Heart right ventricle (tissue), 16 donors: ENCODE measurements at regions not wholly inside any gene's neighbourhood (a gene's known extent, or its start where the extent isn't known, plus 50 kb on each side); places are given as distances from the start of the nearest gene placed in this dataset.

ENCODE experiments used
- ATAC-seq, 8 donors: fragments of 200-7000 bp; cut with Tn5 transposase; one replicate each; pipeline ENCODE4 v1.9.1; 2020; ENCODE audit warnings: mild to moderate bottlenecking in 8 of 8, moderate library complexity in 8 of 8, moderate number of reproducible peaks in 1 of 8
- DNase-seq, 2 donors: peaks; one replicate each; pipeline ENCODE4 v3.0.0-alpha.2; 2020
- H3K27ac ChIP-seq, 10 donors: fragments of 200-600 bp; sonication (generic) in 2 of 10; one replicate each; pipeline versions ENCODE4 v1.5.0 to v1.8.0; 2020 to 2022; ENCODE audit warnings: mild to moderate bottlenecking in 3 of 10
- H3K27me3 ChIP-seq, 7 donors: fragments of 200-600 bp; one replicate each; pipeline ENCODE4 v1.8.0; 2021 to 2022; ENCODE audit warnings: mild to moderate bottlenecking in 2 of 7
- H3K36me3 ChIP-seq, 9 donors: fragments of 200-600 bp; sonication (generic) in 1 of 9; one replicate each; pipeline versions ENCODE4 v1.5.0 to v1.8.0; 2020 to 2022; ENCODE audit warnings: mild to moderate bottlenecking in 2 of 9
- H3K4me1 ChIP-seq, 9 donors: fragments of 200-600 bp; sonication (generic) in 1 of 9; one replicate each; pipeline versions ENCODE4 v1.5.0 to v1.8.0; 2020 to 2022; ENCODE audit warnings: mild to moderate bottlenecking in 4 of 9
- H3K4me3 ChIP-seq, 10 donors: fragments of 200-600 bp; sonication (generic) in 2 of 10; one replicate each; pipeline versions ENCODE4 v1.5.0 to v1.8.0; 2020 to 2022; ENCODE audit warnings: mild to moderate bottlenecking in 7 of 10, moderate library complexity in 2 of 10
- H3K9me3 ChIP-seq, 11 donors: fragments of 200-600 bp in 10 of 11; sonication (generic) in 2 of 11; one replicate each; pipeline versions ENCODE4 v1.5.0 to v1.8.0; 2013 to 2022; ENCODE audit warnings: mild to moderate bottlenecking in 2 of 11, control low read depth in 1 of 11, moderate library complexity in 1 of 11
- CTCF ChIP-seq, 9 donors: fragments of 200-600 bp; sonication (generic) in 2 of 9; IDR thresholded peaks; one replicate each; pipeline versions ENCODE4 v1.5.0 to v1.8.0; 2021 to 2022; ENCODE audit warnings: antibody characterized with exemption in 9 of 9, mild to moderate bottlenecking in 5 of 9, moderate library complexity in 1 of 9
- WGBS, 2 donors: extraction: QIAGEN DNeasy Blood & Tissue Kit; methylation state at CpG; one replicate each; pipeline ENCODE4 v1.1.7; 2013; ENCODE audit warnings: inconsistent platforms in 1 of 2; 5-methylcytosine and 5-hydroxymethylcytosine counted together
- intact Hi-C, 10 donors: fragments of 100-400 bp; cut with DNase I; formaldehyde crosslinking; loops; one replicate each; pipeline versions ENCODE4 v1.11.1 to v1.14.2; 2022
- donor health status: Arrhythmogenic right ventricular cardiomyopathy.
- donor health status: ischemic (EF 13 %, LVEDD 7.1; RV severe dilation, severe dysfunction).
- donor health status: healthy with polysubstance abuse.
- donor health status: DM: no; HTN: yes; CAD: no.
- donor health status: DM: no; HTN: no; CAD: no.
- donor health status: ischemic (EF 25% LVEDD 6.9; RV normal size, moderate dysfunction).
- donor health status: ischemic (EF 25% LVEDD 5.7; RV mildly dilated, moderate dysfunction).
- donor health status: healthy.
- donor health status: DM: yes; HTN: yes; CAD: no.
- donor health status: Ischemic cardiomyopathy.
- donor health status: ischemic (EF 35%, LVEDD 5.7; RV mildly dilated, moderate dysfunction).
- donor health status: nonischemic (EF 11% LVEDD 7.7; RV severe dilation, severe dysfunction).
- donor health status: DM: yes; HTN: yes; CAD: no.
- donor health status: PGD.
- donor health status: ischemic (EF 29% LVEDD 5.4; RV normal size, mild dysfunction).
- donor health status: nonischemic (EF 23%, LVEDD 6.1; RV moderate dilation, normal function).

GRCh38 chr2:6325616-6326015 is 540.1 kb downstream of the CMPK2 start:
- ATAC-seq (no peak), DNase-seq (no peak)
- no peak for TF ChIP-seq CTCF (IDR thresholded peaks at IDR 0.05)
- H3K9me3 ChIP-seq, result peaks cover 0 to 39% (median 0%) of the 10 kb centered on the region in 11 donors
- H3K4me3 ChIP-seq, result no peak overlapping the region
- H3K36me3 ChIP-seq, result no peaks in the 10 kb centered on the region
- intact Hi-C loops, result no loop called here
- no peaks in the 10 kb centered on the region for H3K4me1 ChIP-seq
- 76 to 78% methylated on average over 9 of the region's 9 CpGs for WGBS, 2 donors
- no peak overlapping the region for H3K27ac ChIP-seq
- H3K27me3 ChIP-seq, result no peaks in the 10 kb centered on the region

- Histone ChIP-seq H3K36me3 (no peaks in the 10 kb centered on the region), H3K9me3 (peaks cover 0 to 35% (median 3%) of the 10 kb centered on the region in 11 donors), H3K4me1 (no peaks in the 10 kb centered on the region), H3K27ac (no peak overlapping the region), H3K27me3 (no peaks in the 10 kb centered on the region), H3K4me3 (no peak overlapping the region)
- WGBS, 2 donors, result 90 to 91% methylated on average over 3 of the region's 3 CpGs
- TF ChIP-seq CTCF (IDR thresholded peaks at IDR 0.05), result no peak
- DNase-seq (no peak), ATAC-seq (no peak)
- intact Hi-C loops, result no loop called here
Observed at GRCh38 chr2:6326958-6327357, 538.7 kb downstream of the CMPK2 start.

GRCh38 chr2:6336752-6337471 is 528.8 kb downstream of the CMPK2 start:
- no peak overlapping the region for H3K4me3 ChIP-seq
- H3K36me3 ChIP-seq, result no peaks in the 10 kb centered on the region
- ATAC-seq, result no peak
- H3K4me1 ChIP-seq, result no peaks in the 10 kb centered on the region
- TF ChIP-seq CTCF (IDR thresholded peaks at IDR 0.05), result no peak
- H3K27me3 ChIP-seq, result peaks cover 0 to 4% (median 0%) of the 10 kb centered on the region in 7 donors
- no peak for DNase-seq
- intact Hi-C loops, result no loop called here
- no peak overlapping the region for H3K27ac ChIP-seq
- no peaks in the 10 kb centered on the region for H3K9me3 ChIP-seq
- 88% methylated on average over 5 of the region's 5 CpGs for WGBS, 2 donors

GRCh38 chr2:6337472-6337820 is 528.3 kb downstream of the CMPK2 start:
- Histone ChIP-seq H3K4me1 (no peaks in the 10 kb centered on the region), H3K27me3 (peaks cover 0 to 4% (median 0%) of the 10 kb centered on the region in 7 donors), H3K4me3 (no peak overlapping the region), H3K9me3 (no peaks in the 10 kb centered on the region), H3K27ac (no peak overlapping the region), H3K36me3 (no peaks in the 10 kb centered on the region)
- intact Hi-C loops, result no loop called here
- ATAC-seq (no peak), DNase-seq (no peak)
- no peak for TF ChIP-seq CTCF (IDR thresholded peaks at IDR 0.05)
- WGBS, 2 donors, result 73 to 75% methylated on average over 8 of the region's 8 CpGs
